ENCODE measurements at regions not wholly inside any gene's neighbourhood (a gene's known extent, or its start where the extent isn't known, plus 50 kb on each side); places are given as distances from the start of the nearest gene placed in this dataset.

- peak; percentile 50 for DNase-seq (ENCODE audit: low spot score)
Measured at GRCh38 chr7:10889266-10889898, 84.3 kb upstream of the PHF14 start.

- no peak for DNase-seq (ENCODE audit: low spot score)
Measured at GRCh38 chr7:10908600-10908999, 65.1 kb upstream of the PHF14 start.

- no peak for DNase-seq (ENCODE audit: low spot score)
Measured at GRCh38 chr7:10910447-10910846, 63.2 kb upstream of the PHF14 start.

- no peak for DNase-seq (ENCODE audit: low spot score)
Measured at GRCh38 chr7:10912077-10912476, 61.6 kb upstream of the PHF14 start.

- no peak for DNase-seq (ENCODE audit: low spot score)
Measured at GRCh38 chr7:10913457-10913856, 60.2 kb upstream of the PHF14 start.

GRCh38 chr7:10918093-10918590 lies 55.5 kb upstream of the PHF14 start:
- DNase-seq (ENCODE audit: low spot score) = no peak

GRCh38 chr7:10919923-10920322 lies 53.7 kb upstream of the PHF14 start:
- DNase-seq (ENCODE audit: low spot score) = no peak

All from CD4-positive, alpha-beta T cell treated with Interleukin-2 at 100 ng/mL for 4 hours (primary cell).